HG02571 (cell line): ENCODE measurements at regions not wholly inside any gene's neighbourhood (a gene's known extent, or its start where the extent isn't known, plus 50 kb on each side); places are given as distances from the start of the nearest gene placed in this dataset.
"Not testable (repeated sequence)": the region's sequence is repeated elsewhere in the genome, so short reads cannot be mapped to it uniquely, and the experiment has no call there.

Experiments
- ATAC-seq: cut with Tn5 transposase; IDR thresholded peaks from one replicate; pipeline ENCODE4 v1.9.1; 2021; ENCODE audit warnings: mild to moderate bottlenecking, moderate library complexity; ENCODE audit not compliant: unreplicated experiment

GRCh38 chr6:169985121-169986015 is 233.9 kb downstream of the ERMARD start:
- ATAC-seq = no peak

GRCh38 chr6:169984181-169985120 is 233.0 kb downstream of the ERMARD start:
- ATAC-seq = no peak

GRCh38 chr6:169983651-169984050 is 232.2 kb downstream of the ERMARD start:
- ATAC-seq = no peak

GRCh38 chr6:169982461-169983386 is 231.3 kb downstream of the ERMARD start:
- ATAC-seq = no peak

GRCh38 chr6:169981969-169982368 is 230.5 kb downstream of the ERMARD start:
- ATAC-seq = no peak

- no peak for ATAC-seq
Measured at GRCh38 chr6:169981568-169981967, 230.1 kb downstream of the ERMARD start.

- ATAC-seq = no peak
Measured at GRCh38 chr6:169980826-169981450, 229.5 kb downstream of the ERMARD start.

- ATAC-seq = no peak
Measured at GRCh38 chr6:169979873-169980432, 228.5 kb downstream of the ERMARD start.

- ATAC-seq = no peak
Measured at GRCh38 chr6:169978615-169979161, 227.3 kb downstream of the ERMARD start.

- ATAC-seq = no peak
Measured at GRCh38 chr6:169977434-169978265, 226.2 kb downstream of the ERMARD start.

GRCh38 chr6:169976301-169977081 is 225.1 kb downstream of the ERMARD start:
- no peak for ATAC-seq

GRCh38 chr6:169975701-169976100 is 224.3 kb downstream of the ERMARD start:
- ATAC-seq = no peak

- ATAC-seq = no peak
Measured at GRCh38 chr6:169975286-169975685, 223.9 kb downstream of the ERMARD start.

- ATAC-seq = no peak
Measured at GRCh38 chr6:169974663-169975062, 223.2 kb downstream of the ERMARD start.

GRCh38 chr6:169973588-169974467 is 222.4 kb downstream of the ERMARD start:
- not testable (repeated sequence) for ATAC-seq

- no peak for ATAC-seq
Measured at GRCh38 chr6:169972736-169973135, 221.3 kb downstream of the ERMARD start.
